Loucy (cell line): ENCODE measurements at regions not wholly inside any gene's neighbourhood (a gene's known extent, or its start where the extent isn't known, plus 50 kb on each side); places are given as distances from the start of the nearest gene placed in this dataset.

Source experiments
- EZH2phosphoT487 ChIP-seq: fragments of 200-600 bp; IDR thresholded peaks from 2 replicates; pipeline ENCODE4 v1.6.1; 2018; ENCODE audit warnings: antibody characterized with exemption, mild to moderate bottlenecking, moderate library complexity, borderline replicate concordance
- TF ChIP-seq, protein P1 (sequence below): fragments of 200-600 bp; sonication (generic); conservative IDR thresholded peaks from 2 replicates; pipeline ENCODE4 v1.5.1; 2014; ENCODE audit warnings: mild to moderate bottlenecking, antibody characterized with exemption, low read length

DNA sequence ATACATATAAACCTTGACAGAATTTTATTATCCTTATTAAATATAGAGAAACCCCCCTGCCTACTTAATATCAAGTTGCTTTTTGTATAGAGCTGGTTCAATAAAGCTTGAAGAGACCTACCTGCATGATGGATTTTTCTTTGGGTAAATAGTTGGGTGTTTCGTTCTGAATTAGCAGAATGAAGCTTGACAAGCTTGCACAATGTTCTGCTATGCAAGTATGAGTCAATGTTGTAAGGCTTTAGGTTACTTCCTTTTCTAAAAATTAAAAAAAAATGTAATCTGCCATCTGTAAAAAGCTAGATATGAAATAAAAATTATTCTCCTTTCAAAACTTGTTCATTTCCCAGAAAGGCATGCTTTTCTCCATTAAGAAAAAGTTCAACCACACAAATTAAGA is 1662.6 kb upstream of the SEL1L start:
- TF ChIP-seq, protein P1, sequence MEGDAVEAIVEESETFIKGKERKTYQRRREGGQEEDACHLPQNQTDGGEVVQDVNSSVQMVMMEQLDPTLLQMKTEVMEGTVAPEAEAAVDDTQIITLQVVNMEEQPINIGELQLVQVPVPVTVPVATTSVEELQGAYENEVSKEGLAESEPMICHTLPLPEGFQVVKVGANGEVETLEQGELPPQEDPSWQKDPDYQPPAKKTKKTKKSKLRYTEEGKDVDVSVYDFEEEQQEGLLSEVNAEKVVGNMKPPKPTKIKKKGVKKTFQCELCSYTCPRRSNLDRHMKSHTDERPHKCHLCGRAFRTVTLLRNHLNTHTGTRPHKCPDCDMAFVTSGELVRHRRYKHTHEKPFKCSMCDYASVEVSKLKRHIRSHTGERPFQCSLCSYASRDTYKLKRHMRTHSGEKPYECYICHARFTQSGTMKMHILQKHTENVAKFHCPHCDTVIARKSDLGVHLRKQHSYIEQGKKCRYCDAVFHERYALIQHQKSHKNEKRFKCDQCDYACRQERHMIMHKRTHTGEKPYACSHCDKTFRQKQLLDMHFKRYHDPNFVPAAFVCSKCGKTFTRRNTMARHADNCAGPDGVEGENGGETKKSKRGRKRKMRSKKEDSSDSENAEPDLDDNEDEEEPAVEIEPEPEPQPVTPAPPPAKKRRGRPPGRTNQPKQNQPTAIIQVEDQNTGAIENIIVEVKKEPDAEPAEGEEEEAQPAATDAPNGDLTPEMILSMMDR, result no peak
- no peak for TF ChIP-seq EZH2phosphoT487
